GM23338 (cell line): ENCODE measurements at regions not wholly inside any gene's neighbourhood (a gene's known extent, or its start where the extent isn't known, plus 50 kb on each side); places are given as distances from the start of the nearest gene placed in this dataset.

Experiments used
- ATAC-seq: fragments of 200-7000 bp; cut with Tn5 transposase; 3 replicates; pipeline ENCODE4 v1.9.1; 2020
- DNase-seq: peaks from one replicate; pipeline ENCODE4 v3.0.0-alpha.2; 2015; ENCODE audit warnings: low spot score
- H2AFZ ChIP-seq: fragments of 200-600 bp; sonication (generic); 2 replicates; pipeline ENCODE4 v1.8.0; 2016; ENCODE audit warnings: antibody characterized with exemption, mild to moderate bottlenecking, moderate library complexity
- H3F3A ChIP-seq: fragments of 200-600 bp; sonication (generic); replicated peaks from 2 replicates; pipeline ENCODE4 v1.8.0; 2017; ENCODE audit warnings: antibody characterized with exemption, mixed run types, low read depth
- H3K27ac ChIP-seq: fragments of 200-600 bp; sonication (generic); 2 replicates; pipeline ENCODE4 v1.6.1; 2016; ENCODE audit warnings: low read depth
- H3K27me3 ChIP-seq: fragments of 200-600 bp; sonication (generic); 2 replicates; pipeline ENCODE4 v1.8.0; 2016; ENCODE audit warnings: mild to moderate bottlenecking, mixed run types, moderate library complexity; ENCODE audit not compliant: insufficient read depth
- H3K36me3 ChIP-seq: fragments of 200-600 bp; sonication (generic); 2 replicates; pipeline ENCODE4 v1.8.0; 2016; ENCODE audit warnings: mild to moderate bottlenecking; ENCODE audit not compliant: insufficient read depth
- H3K4me1 ChIP-seq: fragments of 200-600 bp; sonication (generic); 2 replicates; pipeline ENCODE4 v1.8.0; 2016; ENCODE audit warnings: mild to moderate bottlenecking, moderate library complexity; ENCODE audit not compliant: insufficient read depth
- H3K4me2 ChIP-seq: fragments of 200-600 bp; sonication (generic); 2 replicates; pipeline ENCODE4 v1.7.1; 2017; ENCODE audit warnings: mixed run types
- H3K4me3 ChIP-seq: fragments of 200-600 bp; sonication (generic); 2 replicates; pipeline ENCODE4 v1.6.1; 2016; ENCODE audit warnings: mixed run types
- H3K79me2 ChIP-seq: fragments of 200-600 bp; sonication (generic); replicated peaks from 2 replicates; pipeline ENCODE4 v1.8.0; 2017; ENCODE audit warnings: mild to moderate bottlenecking; ENCODE audit not compliant: insufficient read depth
- H3K9me2 ChIP-seq: fragments of 200-600 bp; sonication (generic); 2 replicates; pipeline ENCODE4 v1.8.0; 2017; ENCODE audit not compliant: insufficient read depth
- H4K20me1 ChIP-seq: fragments of 200-600 bp; sonication (generic); replicated peaks from 2 replicates; pipeline ENCODE4 v1.8.0; 2017; ENCODE audit warnings: mild to moderate bottlenecking; ENCODE audit not compliant: insufficient read depth
- H3K27ac Mint-ChIP-seq: 2 replicates; pipeline ENCODE4 v1.8.0; 2020; ENCODE audit warnings: inconsistent platforms, mild to moderate bottlenecking, moderate library complexity, mixed read lengths
- H3K27me3 Mint-ChIP-seq: 3 replicates; pipeline ENCODE4 v1.8.0; 2022; ENCODE audit warnings: low read depth, mild to moderate bottlenecking, moderate library complexity, mixed read lengths, inconsistent platforms; ENCODE audit not compliant: insufficient read depth, poor library complexity
- H3K36me3 Mint-ChIP-seq: 3 replicates; pipeline ENCODE4 v1.8.0; 2021; ENCODE audit warnings: low read depth, mild to moderate bottlenecking, inconsistent platforms, moderate library complexity, mixed read lengths
- H3K4me1 Mint-ChIP-seq: 3 replicates; pipeline ENCODE4 v1.8.0; 2020; ENCODE audit warnings: mild to moderate bottlenecking, inconsistent platforms, mixed read lengths
- H3K4me3 Mint-ChIP-seq: 3 replicates; pipeline ENCODE4 v1.8.0; 2021; ENCODE audit warnings: moderate library complexity, mild to moderate bottlenecking, inconsistent platforms, mixed read lengths
- H3K9me3 Mint-ChIP-seq: 3 replicates; pipeline ENCODE4 v1.8.0; 2020; ENCODE audit warnings: moderate library complexity, mild to moderate bottlenecking, inconsistent platforms, mixed read lengths
- CREB1 ChIP-seq: fragments of 250-450 bp; sonication (Bioruptor Pico); IDR thresholded peaks from 2 replicates; pipeline ENCODE4 v1.5.0; 2020; ENCODE audit warnings: low read depth, mild to moderate bottlenecking, moderate library complexity
- EZH2 ChIP-seq: fragments of 200-600 bp; sonication (generic); IDR thresholded peaks from one replicate; pipeline ENCODE4 v1.8.0; 2017; ENCODE audit warnings: antibody characterized with exemption, mild to moderate bottlenecking, low read depth; ENCODE audit not compliant: unreplicated experiment
- EZH2phosphoT487 ChIP-seq: fragments of 200-600 bp; sonication (generic); IDR thresholded peaks from one replicate; pipeline ENCODE4 v1.8.1; 2018; ENCODE audit warnings: antibody characterized with exemption; ENCODE audit not compliant: unreplicated experiment
- JUNB ChIP-seq: IDR thresholded peaks from one replicate; pipeline ENCODE4 v1.6.1; 2016; ENCODE audit warnings: antibody characterized with exemption; ENCODE audit not compliant: unreplicated experiment
- NANOG ChIP-seq: IDR thresholded peaks from 2 replicates; pipeline ENCODE4 v1.6.1; 2016; ENCODE audit warnings: antibody characterized with exemption, borderline replicate concordance
- POLR2AphosphoS5 ChIP-seq: IDR thresholded peaks from 2 replicates; pipeline ENCODE4 v1.6.1; 2016; ENCODE audit warnings: antibody characterized with exemption, low read depth
- STAT1 ChIP-seq: IDR thresholded peaks from one replicate; pipeline ENCODE4 v1.6.1; 2016; ENCODE audit warnings: antibody characterized with exemption; ENCODE audit not compliant: unreplicated experiment
- ZNF114 ChIP-seq: fragments of 250-450 bp; sonication (Bioruptor Pico); IDR thresholded peaks from 2 replicates; pipeline ENCODE4 v1.5.0; 2020; ENCODE audit warnings: mild to moderate bottlenecking, moderate library complexity
- ZNF331 ChIP-seq: fragments of 250-450 bp; sonication (Bioruptor Pico); IDR thresholded peaks from 2 replicates; pipeline ENCODE4 v1.5.0; 2020; ENCODE audit warnings: low read depth, mild to moderate bottlenecking, moderate library complexity
- TF ChIP-seq, protein P1 (sequence below): IDR thresholded peaks from one replicate; pipeline ENCODE4 v1.6.1; 2018; ENCODE audit warnings: antibody characterized with exemption; ENCODE audit not compliant: unreplicated experiment
- TF ChIP-seq, protein P2 (sequence below): fragments of 250-450 bp; sonication (Bioruptor Pico); IDR thresholded peaks from 2 replicates; pipeline ENCODE4 v1.5.0; 2020; ENCODE audit warnings: mild to moderate bottlenecking, moderate library complexity
- TF ChIP-seq, protein P3 (sequence below): IDR thresholded peaks from 2 replicates; pipeline ENCODE4 v1.6.1; 2016; ENCODE audit warnings: antibody characterized with exemption
- TF ChIP-seq, protein P4 (sequence below), 2 experiments: fragments of 200-600 bp in 1 of 2; sonication (generic) in 1 of 2; conservative IDR thresholded peaks; 2 replicates each; pipeline versions ENCODE4 v1.5.1 to v1.6.1; 2016 to 2017; ENCODE audit warnings: antibody characterized with exemption in 2 of 2, low read depth in 2 of 2, mild to moderate bottlenecking in 2 of 2, moderate library complexity in 1 of 2

DNA sequence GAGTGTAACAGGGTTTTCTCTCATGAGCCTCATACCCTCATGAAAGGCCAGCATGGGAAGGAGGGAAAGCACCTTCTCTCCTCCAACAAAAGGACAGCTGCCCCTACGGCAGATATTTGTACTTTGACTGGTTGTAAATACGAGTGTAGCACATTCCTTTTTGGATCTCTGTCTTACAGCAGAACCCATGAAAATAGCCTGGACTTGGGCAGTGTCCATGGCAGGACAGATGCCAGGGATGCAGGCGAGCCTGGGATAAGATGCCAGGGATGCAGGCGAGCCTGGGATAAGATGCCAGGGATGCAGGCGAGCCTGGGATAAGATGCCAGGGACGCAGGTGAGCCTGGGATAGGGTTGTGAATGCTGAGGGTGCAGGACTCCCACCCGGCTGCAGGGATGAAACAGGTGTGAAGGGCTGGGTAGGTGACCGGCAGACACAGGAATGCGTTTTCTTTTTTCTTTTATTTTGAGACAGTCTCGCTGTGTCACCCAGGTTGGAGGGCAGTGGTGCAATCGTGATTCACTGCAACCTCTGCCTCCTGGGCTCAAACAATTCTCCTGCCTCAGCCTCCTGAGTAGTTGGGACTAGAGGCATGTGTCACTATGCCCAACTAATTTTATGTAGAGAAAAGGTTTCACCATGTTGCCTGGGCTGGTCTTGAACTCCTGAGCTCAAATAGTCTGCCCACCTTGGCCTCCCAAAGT is 120.0 kb downstream of the BEGAIN start:
- Mint-ChIP-seq H3K36me3 (no peaks in the 10 kb centered on the region; the same call in 2 of the 3 replicates), H3K27ac (no peak overlapping the region), H3K9me3 (no peaks in the 10 kb centered on the region), H3K4me1 (peaks cover 35% of the 10 kb centered on the region), H3K4me3 (no peak overlapping the region), H3K27me3 (peaks cover 5% of the 10 kb centered on the region)
- Histone ChIP-seq H3K27ac (no peak overlapping the region), H3K4me1 (peaks cover 19% of the 10 kb centered on the region), H3K27me3 (no peaks in the 10 kb centered on the region), H3F3A (peaks cover 6% of the 10 kb centered on the region; the same call in 1 of the 2 replicates), H3K79me2 (no peaks in the 10 kb centered on the region), H4K20me1 (no peaks in the 10 kb centered on the region), H2AFZ (no peak overlapping the region), H3K9me2 (no peaks in the 10 kb centered on the region), H3K4me3 (no peak overlapping the region), H3K4me2 (no peak overlapping the region), H3K36me3 (no peaks in the 10 kb centered on the region)
- no peak for DNase-seq
- TF ChIP-seq, protein P1, sequence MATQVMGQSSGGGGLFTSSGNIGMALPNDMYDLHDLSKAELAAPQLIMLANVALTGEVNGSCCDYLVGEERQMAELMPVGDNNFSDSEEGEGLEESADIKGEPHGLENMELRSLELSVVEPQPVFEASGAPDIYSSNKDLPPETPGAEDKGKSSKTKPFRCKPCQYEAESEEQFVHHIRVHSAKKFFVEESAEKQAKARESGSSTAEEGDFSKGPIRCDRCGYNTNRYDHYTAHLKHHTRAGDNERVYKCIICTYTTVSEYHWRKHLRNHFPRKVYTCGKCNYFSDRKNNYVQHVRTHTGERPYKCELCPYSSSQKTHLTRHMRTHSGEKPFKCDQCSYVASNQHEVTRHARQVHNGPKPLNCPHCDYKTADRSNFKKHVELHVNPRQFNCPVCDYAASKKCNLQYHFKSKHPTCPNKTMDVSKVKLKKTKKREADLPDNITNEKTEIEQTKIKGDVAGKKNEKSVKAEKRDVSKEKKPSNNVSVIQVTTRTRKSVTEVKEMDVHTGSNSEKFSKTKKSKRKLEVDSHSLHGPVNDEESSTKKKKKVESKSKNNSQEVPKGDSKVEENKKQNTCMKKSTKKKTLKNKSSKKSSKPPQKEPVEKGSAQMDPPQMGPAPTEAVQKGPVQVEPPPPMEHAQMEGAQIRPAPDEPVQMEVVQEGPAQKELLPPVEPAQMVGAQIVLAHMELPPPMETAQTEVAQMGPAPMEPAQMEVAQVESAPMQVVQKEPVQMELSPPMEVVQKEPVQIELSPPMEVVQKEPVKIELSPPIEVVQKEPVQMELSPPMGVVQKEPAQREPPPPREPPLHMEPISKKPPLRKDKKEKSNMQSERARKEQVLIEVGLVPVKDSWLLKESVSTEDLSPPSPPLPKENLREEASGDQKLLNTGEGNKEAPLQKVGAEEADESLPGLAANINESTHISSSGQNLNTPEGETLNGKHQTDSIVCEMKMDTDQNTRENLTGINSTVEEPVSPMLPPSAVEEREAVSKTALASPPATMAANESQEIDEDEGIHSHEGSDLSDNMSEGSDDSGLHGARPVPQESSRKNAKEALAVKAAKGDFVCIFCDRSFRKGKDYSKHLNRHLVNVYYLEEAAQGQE: no peak
- TF ChIP-seq POLR2AphosphoS5 (no peak), JUNB (no peak), CREB1 (CRISPR knock-in tag) (no peak), NANOG (no peak), EZH2 (no peak), ZNF331 (CRISPR knock-in tag) (no peak), STAT1 (no peak), EZH2phosphoT487 (no peak), ZNF114 (CRISPR knock-in tag) (no peak)
- TF ChIP-seq, protein P2, sequence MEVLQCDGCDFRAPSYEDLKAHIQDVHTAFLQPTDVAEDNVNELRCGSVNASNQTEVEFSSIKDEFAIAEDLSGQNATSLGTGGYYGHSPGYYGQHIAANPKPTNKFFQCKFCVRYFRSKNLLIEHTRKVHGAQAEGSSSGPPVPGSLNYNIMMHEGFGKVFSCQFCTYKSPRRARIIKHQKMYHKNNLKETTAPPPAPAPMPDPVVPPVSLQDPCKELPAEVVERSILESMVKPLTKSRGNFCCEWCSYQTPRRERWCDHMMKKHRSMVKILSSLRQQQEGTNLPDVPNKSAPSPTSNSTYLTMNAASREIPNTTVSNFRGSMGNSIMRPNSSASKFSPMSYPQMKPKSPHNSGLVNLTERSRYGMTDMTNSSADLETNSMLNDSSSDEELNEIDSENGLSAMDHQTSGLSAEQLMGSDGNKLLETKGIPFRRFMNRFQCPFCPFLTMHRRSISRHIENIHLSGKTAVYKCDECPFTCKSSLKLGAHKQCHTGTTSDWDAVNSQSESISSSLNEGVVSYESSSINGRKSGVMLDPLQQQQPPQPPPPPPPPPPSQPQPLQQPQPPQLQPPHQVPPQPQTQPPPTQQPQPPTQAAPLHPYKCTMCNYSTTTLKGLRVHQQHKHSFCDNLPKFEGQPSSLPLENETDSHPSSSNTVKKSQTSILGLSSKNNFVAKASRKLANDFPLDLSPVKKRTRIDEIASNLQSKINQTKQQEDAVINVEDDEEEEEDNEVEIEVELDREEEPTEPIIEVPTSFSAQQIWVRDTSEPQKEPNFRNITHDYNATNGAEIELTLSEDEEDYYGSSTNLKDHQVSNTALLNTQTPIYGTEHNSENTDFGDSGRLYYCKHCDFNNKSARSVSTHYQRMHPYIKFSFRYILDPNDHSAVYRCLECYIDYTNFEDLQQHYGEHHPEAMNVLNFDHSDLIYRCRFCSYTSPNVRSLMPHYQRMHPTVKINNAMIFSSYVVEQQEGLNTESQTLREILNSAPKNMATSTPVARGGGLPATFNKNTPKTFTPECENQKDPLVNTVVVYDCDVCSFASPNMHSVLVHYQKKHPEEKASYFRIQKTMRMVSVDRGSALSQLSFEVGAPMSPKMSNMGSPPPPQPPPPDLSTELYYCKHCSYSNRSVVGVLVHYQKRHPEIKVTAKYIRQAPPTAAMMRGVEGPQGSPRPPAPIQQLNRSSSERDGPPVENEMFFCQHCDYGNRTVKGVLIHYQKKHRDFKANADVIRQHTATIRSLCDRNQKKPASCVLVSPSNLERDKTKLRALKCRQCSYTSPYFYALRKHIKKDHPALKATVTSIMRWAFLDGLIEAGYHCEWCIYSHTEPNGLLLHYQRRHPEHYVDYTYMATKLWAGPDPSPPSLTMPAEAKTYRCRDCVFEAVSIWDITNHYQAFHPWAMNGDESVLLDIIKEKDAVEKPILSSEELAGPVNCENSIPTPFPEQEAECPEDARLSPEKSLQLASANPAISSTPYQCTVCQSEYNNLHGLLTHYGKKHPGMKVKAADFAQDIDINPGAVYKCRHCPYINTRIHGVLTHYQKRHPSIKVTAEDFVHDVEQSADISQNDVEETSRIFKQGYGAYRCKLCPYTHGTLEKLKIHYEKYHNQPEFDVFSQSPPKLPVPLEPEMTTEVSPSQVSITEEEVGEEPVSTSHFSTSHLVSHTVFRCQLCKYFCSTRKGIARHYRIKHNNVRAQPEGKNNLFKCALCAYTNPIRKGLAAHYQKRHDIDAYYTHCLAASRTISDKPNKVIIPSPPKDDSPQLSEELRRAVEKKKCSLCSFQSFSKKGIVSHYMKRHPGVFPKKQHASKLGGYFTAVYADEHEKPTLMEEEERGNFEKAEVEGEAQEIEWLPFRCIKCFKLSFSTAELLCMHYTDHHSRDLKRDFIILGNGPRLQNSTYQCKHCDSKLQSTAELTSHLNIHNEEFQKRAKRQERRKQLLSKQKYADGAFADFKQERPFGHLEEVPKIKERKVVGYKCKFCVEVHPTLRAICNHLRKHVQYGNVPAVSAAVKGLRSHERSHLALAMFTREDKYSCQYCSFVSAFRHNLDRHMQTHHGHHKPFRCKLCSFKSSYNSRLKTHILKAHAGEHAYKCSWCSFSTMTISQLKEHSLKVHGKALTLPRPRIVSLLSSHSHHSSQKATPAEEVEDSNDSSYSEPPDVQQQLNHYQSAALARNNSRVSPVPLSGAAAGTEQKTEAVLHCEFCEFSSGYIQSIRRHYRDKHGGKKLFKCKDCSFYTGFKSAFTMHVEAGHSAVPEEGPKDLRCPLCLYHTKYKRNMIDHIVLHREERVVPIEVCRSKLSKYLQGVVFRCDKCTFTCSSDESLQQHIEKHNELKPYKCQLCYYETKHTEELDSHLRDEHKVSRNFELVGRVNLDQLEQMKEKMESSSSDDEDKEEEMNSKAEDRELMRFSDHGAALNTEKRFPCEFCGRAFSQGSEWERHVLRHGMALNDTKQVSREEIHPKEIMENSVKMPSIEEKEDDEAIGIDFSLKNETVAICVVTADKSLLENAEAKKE (CRISPR knock-in tag): no peak
- TF ChIP-seq, protein P3, sequence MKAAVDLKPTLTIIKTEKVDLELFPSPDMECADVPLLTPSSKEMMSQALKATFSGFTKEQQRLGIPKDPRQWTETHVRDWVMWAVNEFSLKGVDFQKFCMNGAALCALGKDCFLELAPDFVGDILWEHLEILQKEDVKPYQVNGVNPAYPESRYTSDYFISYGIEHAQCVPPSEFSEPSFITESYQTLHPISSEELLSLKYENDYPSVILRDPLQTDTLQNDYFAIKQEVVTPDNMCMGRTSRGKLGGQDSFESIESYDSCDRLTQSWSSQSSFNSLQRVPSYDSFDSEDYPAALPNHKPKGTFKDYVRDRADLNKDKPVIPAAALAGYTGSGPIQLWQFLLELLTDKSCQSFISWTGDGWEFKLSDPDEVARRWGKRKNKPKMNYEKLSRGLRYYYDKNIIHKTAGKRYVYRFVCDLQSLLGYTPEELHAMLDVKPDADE: no peak
- TF ChIP-seq, protein P4, sequence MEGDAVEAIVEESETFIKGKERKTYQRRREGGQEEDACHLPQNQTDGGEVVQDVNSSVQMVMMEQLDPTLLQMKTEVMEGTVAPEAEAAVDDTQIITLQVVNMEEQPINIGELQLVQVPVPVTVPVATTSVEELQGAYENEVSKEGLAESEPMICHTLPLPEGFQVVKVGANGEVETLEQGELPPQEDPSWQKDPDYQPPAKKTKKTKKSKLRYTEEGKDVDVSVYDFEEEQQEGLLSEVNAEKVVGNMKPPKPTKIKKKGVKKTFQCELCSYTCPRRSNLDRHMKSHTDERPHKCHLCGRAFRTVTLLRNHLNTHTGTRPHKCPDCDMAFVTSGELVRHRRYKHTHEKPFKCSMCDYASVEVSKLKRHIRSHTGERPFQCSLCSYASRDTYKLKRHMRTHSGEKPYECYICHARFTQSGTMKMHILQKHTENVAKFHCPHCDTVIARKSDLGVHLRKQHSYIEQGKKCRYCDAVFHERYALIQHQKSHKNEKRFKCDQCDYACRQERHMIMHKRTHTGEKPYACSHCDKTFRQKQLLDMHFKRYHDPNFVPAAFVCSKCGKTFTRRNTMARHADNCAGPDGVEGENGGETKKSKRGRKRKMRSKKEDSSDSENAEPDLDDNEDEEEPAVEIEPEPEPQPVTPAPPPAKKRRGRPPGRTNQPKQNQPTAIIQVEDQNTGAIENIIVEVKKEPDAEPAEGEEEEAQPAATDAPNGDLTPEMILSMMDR (conservative IDR thresholded peaks at IDR 0.05; ENCODE audit: low read depth in 2 of 2): no peak
- ATAC-seq: no peak
